SK-N-SH treated with all-trans-retinoic acid at 6 μM for 48 hours (cell line): ENCODE measurements at regions not wholly inside any gene's neighbourhood (a gene's known extent, or its start where the extent isn't known, plus 50 kb on each side); places are given as distances from the start of the nearest gene placed in this dataset.

ENCODE experiments used
- ATAC-seq: fragments of 200-7000 bp; cut with Tn5 transposase; 3 replicates; pipeline ENCODE4 v1.9.1; 2020; ENCODE audit warnings: mild to moderate bottlenecking, moderate library complexity
- ARNTL ChIP-seq: fragments of 450-650 bp; formaldehyde crosslinking; IDR thresholded peaks from 2 replicates; pipeline ENCODE4 v1.5.0; 2020; ENCODE audit warnings: low read depth, mild to moderate bottlenecking, moderate library complexity, borderline replicate concordance
- BACH2 ChIP-seq: fragments of 250-450 bp; sonication (Bioruptor Pico); IDR thresholded peaks from 2 replicates; pipeline ENCODE4 v1.9.0; 2021; ENCODE audit warnings: mild to moderate bottlenecking, borderline replicate concordance
- CSDC2 ChIP-seq: fragments of 250-450 bp; sonication (Bioruptor Pico); IDR thresholded peaks from 2 replicates; pipeline ENCODE4 v1.5.0; 2020; ENCODE audit warnings: mild to moderate bottlenecking, moderate library complexity
- ESRRG ChIP-seq: fragments of 250-450 bp; sonication (Bioruptor Pico); IDR thresholded peaks from 2 replicates; pipeline ENCODE4 v1.6.1; 2021; ENCODE audit warnings: mild to moderate bottlenecking
- GLIS3 ChIP-seq: fragments of 250-450 bp; sonication (Bioruptor Pico); IDR thresholded peaks from 2 replicates; pipeline ENCODE4 v1.5.0; 2020; ENCODE audit warnings: mild to moderate bottlenecking, moderate library complexity
- ISL1 ChIP-seq: fragments of 250-450 bp; sonication (Bioruptor Pico); IDR thresholded peaks from 2 replicates; pipeline ENCODE4 v2.1.2; 2022; ENCODE audit warnings: mild to moderate bottlenecking, moderate library complexity
- OSR1 ChIP-seq: fragments of 250-450 bp; sonication (Bioruptor Pico); IDR thresholded peaks from 2 replicates; pipeline ENCODE4 v1.8.0; 2022; ENCODE audit warnings: moderate library complexity, mild to moderate bottlenecking, inconsistent platforms
- PPARA ChIP-seq: fragments of 250-450 bp; sonication (Bioruptor Pico); IDR thresholded peaks from 2 replicates; pipeline ENCODE4 v1.5.0; 2020; ENCODE audit warnings: mild to moderate bottlenecking, borderline replicate concordance
- RARB ChIP-seq: fragments of 250-450 bp; sonication (Bioruptor Pico); IDR thresholded peaks from 2 replicates; pipeline ENCODE4 v1.8.0; 2021; ENCODE audit warnings: mild to moderate bottlenecking, moderate library complexity
- SNAI2 ChIP-seq: fragments of 250-450 bp; sonication (Bioruptor Pico); IDR thresholded peaks from 2 replicates; pipeline ENCODE4 v1.5.0; 2020; ENCODE audit warnings: mild to moderate bottlenecking, moderate library complexity
- TCF4 ChIP-seq: fragments of 250-450 bp; sonication (Bioruptor Pico); IDR thresholded peaks from 2 replicates; pipeline ENCODE4 v1.8.0; 2021; ENCODE audit warnings: mild to moderate bottlenecking, moderate library complexity, borderline replicate concordance
- TOX ChIP-seq: fragments of 250-450 bp; sonication (Bioruptor Pico); IDR thresholded peaks from 2 replicates; pipeline ENCODE4 v1.8.0; 2021; ENCODE audit warnings: mild to moderate bottlenecking, moderate library complexity, borderline replicate concordance
- ZC3H10 ChIP-seq: fragments of 250-450 bp; sonication (Bioruptor Pico); IDR thresholded peaks from 2 replicates; pipeline ENCODE4 v1.5.1; 2021; ENCODE audit warnings: mild to moderate bottlenecking, moderate library complexity
- ZFP3 ChIP-seq: fragments of 250-450 bp; sonication (Bioruptor Pico); IDR thresholded peaks from 2 replicates; pipeline ENCODE4 v1.5.0; 2020; ENCODE audit warnings: mild to moderate bottlenecking, moderate library complexity
- ZFP30 ChIP-seq: fragments of 450-650 bp; formaldehyde crosslinking; IDR thresholded peaks from 2 replicates; pipeline ENCODE4 v1.5.0; 2022; ENCODE audit warnings: mild to moderate bottlenecking, moderate library complexity
- ZNF565 ChIP-seq: fragments of 450-650 bp; formaldehyde crosslinking; conservative IDR thresholded peaks from 2 replicates; pipeline ENCODE4 v1.5.0; 2020; ENCODE audit warnings: low read depth, mild to moderate bottlenecking, moderate library complexity
- ZNF70 ChIP-seq: fragments of 450-650 bp; formaldehyde crosslinking; IDR thresholded peaks from 2 replicates; pipeline ENCODE4 v1.5.0; 2020; ENCODE audit warnings: mild to moderate bottlenecking, moderate library complexity
- ZNF8 ChIP-seq: fragments of 450-650 bp; formaldehyde crosslinking; IDR thresholded peaks from 2 replicates; pipeline ENCODE4 v1.5.0; 2020; ENCODE audit warnings: mild to moderate bottlenecking, moderate library complexity
- TF ChIP-seq, protein P1 (sequence below): fragments of 250-450 bp; sonication (Bioruptor Pico); IDR thresholded peaks from 2 replicates; pipeline ENCODE4 v1.5.0; 2020; ENCODE audit warnings: mild to moderate bottlenecking, moderate library complexity
- TF ChIP-seq, protein P2 (sequence below): fragments of 250-450 bp; sonication (Bioruptor Pico); IDR thresholded peaks from 2 replicates; pipeline ENCODE4 v1.5.1; 2021; ENCODE audit warnings: mild to moderate bottlenecking, moderate library complexity
- TF ChIP-seq, protein P3 (sequence below): fragments of 250-450 bp; sonication (Bioruptor Pico); IDR thresholded peaks from 2 replicates; pipeline ENCODE4 v1.8.0; 2020; ENCODE audit warnings: mild to moderate bottlenecking, moderate library complexity, borderline replicate concordance
- TF ChIP-seq, protein P4 (sequence below): fragments of 250-450 bp; sonication (Bioruptor Pico); IDR thresholded peaks from 2 replicates; pipeline ENCODE4 v1.8.0; 2021; ENCODE audit warnings: low read depth, mild to moderate bottlenecking, moderate library complexity, borderline replicate concordance
- TF ChIP-seq, protein P5 (sequence below): fragments of 250-450 bp; sonication (Bioruptor Pico); IDR thresholded peaks from 2 replicates; pipeline ENCODE4 v1.5.1; 2020; ENCODE audit warnings: low read depth, mild to moderate bottlenecking, moderate library complexity

DNA sequence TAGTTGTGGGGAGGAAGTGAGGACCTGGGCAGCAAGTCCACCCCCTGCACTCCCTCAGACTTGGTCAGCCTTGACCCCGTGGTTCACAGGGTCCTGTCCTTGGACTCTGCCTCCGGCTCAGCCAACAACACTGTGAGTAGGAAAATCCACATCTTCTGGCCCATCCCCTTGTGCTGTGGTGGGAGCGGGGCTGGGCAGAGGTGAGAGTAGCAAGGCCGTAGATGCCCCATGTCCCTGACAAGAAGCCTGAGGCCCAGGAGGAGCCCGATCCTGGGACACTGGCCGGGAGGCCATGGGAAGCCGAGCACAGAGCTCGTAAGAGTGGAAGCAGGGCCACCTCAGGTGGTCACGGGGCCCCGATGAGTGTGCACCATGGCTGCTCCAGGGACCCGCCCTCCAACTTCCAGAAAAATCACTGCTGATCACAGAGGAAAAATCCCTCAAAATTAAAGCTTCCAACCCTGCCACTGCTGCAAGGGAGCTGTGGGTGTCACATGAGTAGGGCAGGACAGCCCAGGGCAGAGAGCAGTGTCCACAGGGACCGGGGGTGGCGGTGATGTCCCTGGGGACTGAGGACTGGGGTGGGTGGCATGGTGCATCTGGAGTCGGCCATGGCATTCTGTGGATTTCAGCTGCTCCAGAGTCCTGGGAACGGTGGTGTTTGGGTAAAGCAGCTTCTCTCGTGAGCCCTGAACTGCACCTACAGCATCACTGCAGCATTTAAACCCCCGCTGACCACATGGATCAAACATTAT lies 189.4 kb downstream of the DLL1 start:
- no peak for TF ChIP-seq SNAI2
- no peak for TF ChIP-seq ZC3H10 (CRISPR knock-in tag)
- TF ChIP-seq, protein P1, sequence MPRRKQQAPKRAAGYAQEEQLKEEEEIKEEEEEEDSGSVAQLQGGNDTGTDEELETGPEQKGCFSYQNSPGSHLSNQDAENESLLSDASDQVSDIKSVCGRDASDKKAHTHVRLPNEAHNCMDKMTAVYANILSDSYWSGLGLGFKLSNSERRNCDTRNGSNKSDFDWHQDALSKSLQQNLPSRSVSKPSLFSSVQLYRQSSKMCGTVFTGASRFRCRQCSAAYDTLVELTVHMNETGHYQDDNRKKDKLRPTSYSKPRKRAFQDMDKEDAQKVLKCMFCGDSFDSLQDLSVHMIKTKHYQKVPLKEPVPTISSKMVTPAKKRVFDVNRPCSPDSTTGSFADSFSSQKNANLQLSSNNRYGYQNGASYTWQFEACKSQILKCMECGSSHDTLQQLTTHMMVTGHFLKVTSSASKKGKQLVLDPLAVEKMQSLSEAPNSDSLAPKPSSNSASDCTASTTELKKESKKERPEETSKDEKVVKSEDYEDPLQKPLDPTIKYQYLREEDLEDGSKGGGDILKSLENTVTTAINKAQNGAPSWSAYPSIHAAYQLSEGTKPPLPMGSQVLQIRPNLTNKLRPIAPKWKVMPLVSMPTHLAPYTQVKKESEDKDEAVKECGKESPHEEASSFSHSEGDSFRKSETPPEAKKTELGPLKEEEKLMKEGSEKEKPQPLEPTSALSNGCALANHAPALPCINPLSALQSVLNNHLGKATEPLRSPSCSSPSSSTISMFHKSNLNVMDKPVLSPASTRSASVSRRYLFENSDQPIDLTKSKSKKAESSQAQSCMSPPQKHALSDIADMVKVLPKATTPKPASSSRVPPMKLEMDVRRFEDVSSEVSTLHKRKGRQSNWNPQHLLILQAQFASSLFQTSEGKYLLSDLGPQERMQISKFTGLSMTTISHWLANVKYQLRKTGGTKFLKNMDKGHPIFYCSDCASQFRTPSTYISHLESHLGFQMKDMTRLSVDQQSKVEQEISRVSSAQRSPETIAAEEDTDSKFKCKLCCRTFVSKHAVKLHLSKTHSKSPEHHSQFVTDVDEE (CRISPR knock-in tag) = no peak
- TF ChIP-seq BACH2 = no peak
- TF ChIP-seq ZFP3 (CRISPR knock-in tag) = no peak
- no peak for TF ChIP-seq ZNF8 (CRISPR knock-in tag)
- no peak for TF ChIP-seq ZNF565 (CRISPR knock-in tag)
- TF ChIP-seq ESRRG (CRISPR knock-in tag) = no peak
- TF ChIP-seq ARNTL (CRISPR knock-in tag) = no peak
- TF ChIP-seq PPARA (CRISPR knock-in tag) = no peak
- no peak for TF ChIP-seq GLIS3 (CRISPR knock-in tag)
- TF ChIP-seq, protein P2, sequence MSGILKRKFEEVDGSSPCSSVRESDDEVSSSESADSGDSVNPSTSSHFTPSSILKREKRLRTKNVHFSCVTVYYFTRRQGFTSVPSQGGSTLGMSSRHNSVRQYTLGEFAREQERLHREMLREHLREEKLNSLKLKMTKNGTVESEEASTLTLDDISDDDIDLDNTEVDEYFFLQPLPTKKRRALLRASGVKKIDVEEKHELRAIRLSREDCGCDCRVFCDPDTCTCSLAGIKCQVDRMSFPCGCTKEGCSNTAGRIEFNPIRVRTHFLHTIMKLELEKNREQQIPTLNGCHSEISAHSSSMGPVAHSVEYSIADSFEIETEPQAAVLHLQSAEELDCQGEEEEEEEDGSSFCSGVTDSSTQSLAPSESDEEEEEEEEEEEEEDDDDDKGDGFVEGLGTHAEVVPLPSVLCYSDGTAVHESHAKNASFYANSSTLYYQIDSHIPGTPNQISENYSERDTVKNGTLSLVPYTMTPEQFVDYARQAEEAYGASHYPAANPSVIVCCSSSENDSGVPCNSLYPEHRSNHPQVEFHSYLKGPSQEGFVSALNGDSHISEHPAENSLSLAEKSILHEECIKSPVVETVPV (CRISPR knock-in tag) = no peak
- TF ChIP-seq OSR1 (CRISPR knock-in tag) = no peak
- TF ChIP-seq, all 23 proteins: peak for 0
- no peak for ATAC-seq

DNA sequence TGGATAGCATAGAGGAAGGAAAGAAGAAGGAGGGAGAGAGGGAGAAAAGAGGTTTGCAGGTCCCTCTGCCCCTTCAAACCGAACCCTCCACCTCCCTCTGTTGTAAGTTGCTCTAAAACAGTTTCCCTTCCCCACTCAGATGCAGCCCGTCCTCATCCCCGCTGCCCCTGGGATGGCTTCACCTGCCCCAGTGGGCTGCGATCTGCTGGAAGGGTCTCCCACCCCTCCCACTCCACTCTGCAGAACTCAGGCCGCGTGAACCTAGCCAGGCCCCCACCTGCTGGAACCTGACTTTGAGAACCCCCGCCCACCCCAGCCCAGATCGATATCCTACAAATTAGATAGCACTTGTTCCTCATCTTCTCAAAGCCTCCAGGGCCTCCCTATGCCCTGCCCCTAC lies 190.8 kb downstream of the DLL1 start:
- no peak for ATAC-seq
- TF ChIP-seq SNAI2 (no peak), ZC3H10 (CRISPR knock-in tag) (no peak), ZNF70 (CRISPR knock-in tag) (no peak), TOX (no peak), ZNF8 (CRISPR knock-in tag) (no peak), ISL1 (CRISPR knock-in tag) (no peak), ESRRG (CRISPR knock-in tag) (no peak), OSR1 (CRISPR knock-in tag) (no peak), TCF4 (no peak), RARB (CRISPR knock-in tag) (no peak), PPARA (CRISPR knock-in tag) (no peak), ZNF565 (CRISPR knock-in tag) (no peak), ARNTL (CRISPR knock-in tag) (no peak), CSDC2 (CRISPR knock-in tag) (no peak), ZFP3 (CRISPR knock-in tag) (no peak), GLIS3 (CRISPR knock-in tag) (no peak), ZFP30 (no peak)
- TF ChIP-seq, protein P3, sequence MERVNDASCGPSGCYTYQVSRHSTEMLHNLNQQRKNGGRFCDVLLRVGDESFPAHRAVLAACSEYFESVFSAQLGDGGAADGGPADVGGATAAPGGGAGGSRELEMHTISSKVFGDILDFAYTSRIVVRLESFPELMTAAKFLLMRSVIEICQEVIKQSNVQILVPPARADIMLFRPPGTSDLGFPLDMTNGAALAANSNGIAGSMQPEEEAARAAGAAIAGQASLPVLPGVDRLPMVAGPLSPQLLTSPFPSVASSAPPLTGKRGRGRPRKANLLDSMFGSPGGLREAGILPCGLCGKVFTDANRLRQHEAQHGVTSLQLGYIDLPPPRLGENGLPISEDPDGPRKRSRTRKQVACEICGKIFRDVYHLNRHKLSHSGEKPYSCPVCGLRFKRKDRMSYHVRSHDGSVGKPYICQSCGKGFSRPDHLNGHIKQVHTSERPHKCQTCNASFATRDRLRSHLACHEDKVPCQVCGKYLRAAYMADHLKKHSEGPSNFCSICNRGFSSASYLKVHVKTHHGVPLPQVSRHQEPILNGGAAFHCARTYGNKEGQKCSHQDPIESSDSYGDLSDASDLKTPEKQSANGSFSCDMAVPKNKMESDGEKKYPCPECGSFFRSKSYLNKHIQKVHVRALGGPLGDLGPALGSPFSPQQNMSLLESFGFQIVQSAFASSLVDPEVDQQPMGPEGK = no peak
- TF ChIP-seq, protein P4, sequence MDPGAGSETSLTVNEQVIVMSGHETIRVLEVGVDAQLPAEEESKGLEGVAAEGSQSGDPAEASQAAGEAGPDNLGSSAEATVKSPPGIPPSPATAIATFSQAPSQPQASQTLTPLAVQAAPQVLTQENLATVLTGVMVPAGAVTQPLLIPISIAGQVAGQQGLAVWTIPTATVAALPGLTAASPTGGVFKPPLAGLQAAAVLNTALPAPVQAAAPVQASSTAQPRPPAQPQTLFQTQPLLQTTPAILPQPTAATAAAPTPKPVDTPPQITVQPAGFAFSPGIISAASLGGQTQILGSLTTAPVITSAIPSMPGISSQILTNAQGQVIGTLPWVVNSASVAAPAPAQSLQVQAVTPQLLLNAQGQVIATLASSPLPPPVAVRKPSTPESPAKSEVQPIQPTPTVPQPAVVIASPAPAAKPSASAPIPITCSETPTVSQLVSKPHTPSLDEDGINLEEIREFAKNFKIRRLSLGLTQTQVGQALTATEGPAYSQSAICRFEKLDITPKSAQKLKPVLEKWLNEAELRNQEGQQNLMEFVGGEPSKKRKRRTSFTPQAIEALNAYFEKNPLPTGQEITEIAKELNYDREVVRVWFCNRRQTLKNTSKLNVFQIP (CRISPR knock-in tag) = no peak
- TF ChIP-seq, protein P5, sequence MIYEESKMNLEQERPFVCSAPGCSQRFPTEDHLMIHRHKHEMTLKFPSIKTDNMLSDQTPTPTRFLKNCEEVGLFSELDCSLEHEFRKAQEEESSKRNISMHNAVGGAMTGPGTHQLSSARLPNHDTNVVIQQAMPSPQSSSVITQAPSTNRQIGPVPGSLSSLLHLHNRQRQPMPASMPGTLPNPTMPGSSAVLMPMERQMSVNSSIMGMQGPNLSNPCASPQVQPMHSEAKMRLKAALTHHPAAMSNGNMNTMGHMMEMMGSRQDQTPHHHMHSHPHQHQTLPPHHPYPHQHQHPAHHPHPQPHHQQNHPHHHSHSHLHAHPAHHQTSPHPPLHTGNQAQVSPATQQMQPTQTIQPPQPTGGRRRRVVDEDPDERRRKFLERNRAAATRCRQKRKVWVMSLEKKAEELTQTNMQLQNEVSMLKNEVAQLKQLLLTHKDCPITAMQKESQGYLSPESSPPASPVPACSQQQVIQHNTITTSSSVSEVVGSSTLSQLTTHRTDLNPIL = no peak
- TF ChIP-seq, all 23 proteins: peak for 0
